Nephron progenitor cell (in vitro differentiated cells): ENCODE measurements at regions not wholly inside any gene's neighbourhood (a gene's known extent, or its start where the extent isn't known, plus 50 kb on each side); places are given as distances from the start of the nearest gene placed in this dataset.

Experiments
- DNase-seq: peaks from one replicate; pipeline ENCODE4 v3.0.0; 2021
- H3K27ac Mint-ChIP-seq: 2 replicates; pipeline ENCODE4 v1.8.0; 2021; ENCODE audit warnings: mild to moderate bottlenecking, moderate library complexity, mixed read lengths
- H3K27me3 Mint-ChIP-seq: 2 replicates; pipeline ENCODE4 v1.8.0; 2021; ENCODE audit warnings: mild to moderate bottlenecking, low read depth, mixed read lengths; ENCODE audit not compliant: poor library complexity
- H3K36me3 Mint-ChIP-seq: 2 replicates; pipeline ENCODE4 v1.8.0; 2021; ENCODE audit warnings: low read depth, mixed read lengths
- H3K4me1 Mint-ChIP-seq: 2 replicates; pipeline ENCODE4 v1.8.0; 2021; ENCODE audit warnings: mixed read lengths
- H3K4me3 Mint-ChIP-seq: 2 replicates; pipeline ENCODE4 v1.8.0; 2021; ENCODE audit warnings: mild to moderate bottlenecking, moderate library complexity, mixed read lengths
- H3K9me3 Mint-ChIP-seq: 2 replicates; pipeline ENCODE4 v1.8.0; 2021; ENCODE audit warnings: mild to moderate bottlenecking, moderate library complexity, mixed read lengths
- CTCF ChIP-seq: fragments of 200-600 bp; sonication (generic); IDR thresholded peaks from 2 replicates; pipeline ENCODE4 v1.5.0; 2021; ENCODE audit warnings: antibody characterized with exemption

- Mint-ChIP-seq H3K9me3 (no peaks in the 10 kb centered on the region), H3K4me1 (peaks cover 10% of the 10 kb centered on the region), H3K36me3 (no peaks in the 10 kb centered on the region), H3K27ac (peak overlapping the region; percentile 10), H3K27me3 (peaks cover 3% of the 10 kb centered on the region), H3K4me3 (no peak overlapping the region)
- no peak for DNase-seq
- TF ChIP-seq CTCF = no peak
Observed at GRCh38 chr17:71163813-71164122, 957.1 kb upstream of the SOX9 start.

GRCh38 chr17:71164561-71164960 lies 956.3 kb upstream of the SOX9 start:
- peaks cover 10% of the 10 kb centered on the region for H3K4me1 Mint-ChIP-seq
- no peaks in the 10 kb centered on the region for H3K36me3 Mint-ChIP-seq
- no peak overlapping the region for H3K4me3 Mint-ChIP-seq
- H3K27ac Mint-ChIP-seq = no peak overlapping the region
- TF ChIP-seq CTCF = no peak
- H3K27me3 Mint-ChIP-seq = peaks cover 3% of the 10 kb centered on the region
- H3K9me3 Mint-ChIP-seq = no peaks in the 10 kb centered on the region
- DNase-seq = no peak

GRCh38 chr17:71166311-71166710 lies 954.5 kb upstream of the SOX9 start:
- no peak for DNase-seq
- Mint-ChIP-seq H3K27ac (no peak overlapping the region), H3K4me1 (peaks cover 10% of the 10 kb centered on the region), H3K36me3 (no peaks in the 10 kb centered on the region), H3K4me3 (no peak overlapping the region), H3K27me3 (peaks cover 3% of the 10 kb centered on the region), H3K9me3 (no peaks in the 10 kb centered on the region)
- no peak for TF ChIP-seq CTCF

- H3K9me3 Mint-ChIP-seq = no peaks in the 10 kb centered on the region
- no peak for TF ChIP-seq CTCF
- H3K27ac Mint-ChIP-seq = peak overlapping the region; percentile 21
- peaks cover 3% of the 10 kb centered on the region for H3K27me3 Mint-ChIP-seq
- no peak for DNase-seq
- H3K36me3 Mint-ChIP-seq = no peaks in the 10 kb centered on the region
- H3K4me3 Mint-ChIP-seq = no peak overlapping the region
- peaks cover 8% of the 10 kb centered on the region for H3K4me1 Mint-ChIP-seq
Observed at GRCh38 chr17:71168053-71168741, 952.6 kb upstream of the SOX9 start.

- Mint-ChIP-seq H3K9me3 (no peaks in the 10 kb centered on the region), H3K27me3 (peaks cover 3% of the 10 kb centered on the region), H3K4me1 (no peaks in the 10 kb centered on the region), H3K4me3 (no peak overlapping the region), H3K27ac (no peak overlapping the region), H3K36me3 (no peaks in the 10 kb centered on the region)
- TF ChIP-seq CTCF = no peak
- DNase-seq = no peak
Observed at GRCh38 chr17:71170070-71170469, 950.8 kb upstream of the SOX9 start.

GRCh38 chr17:71171270-71171669 lies 949.5 kb upstream of the SOX9 start:
- no peak for TF ChIP-seq CTCF

More at GRCh38 chr17:71171270-71171669, 949.5 kb upstream of the SOX9 start:
- Mint-ChIP-seq H3K27me3 (no peaks in the 10 kb centered on the region), H3K4me1 (no peaks in the 10 kb centered on the region), H3K27ac (no peak overlapping the region), H3K36me3 (no peaks in the 10 kb centered on the region), H3K4me3 (no peak overlapping the region), H3K9me3 (no peaks in the 10 kb centered on the region)
- DNase-seq = no peak
